HCT116 (cell line): ENCODE measurements at regions not wholly inside any gene's neighbourhood (a gene's known extent, or its start where the extent isn't known, plus 50 kb on each side); places are given as distances from the start of the nearest gene placed in this dataset.

Experiments used
- ATAC-seq: fragments of 200-7000 bp; cut with Tn5 transposase; 2 replicates; pipeline ENCODE4 v1.9.1; 2020; ENCODE audit warnings: mild to moderate bottlenecking, moderate library complexity
- BruUV-seq: library from RNA; stranded (reverse); fragments of 400-500 nt; replicated peaks from 2 replicates; lab custom pipeline; 2021; lab: Mats Ljungman, UMichigan
- CTCF ChIA-PET: fragments of 300-600 bp; sonication (Branson Sonifier 250); formaldehyde crosslinking; loops from one replicate; lab custom pipeline; 2021; ENCODE audit warnings: antibody characterized with exemption; lab: Charles Lee
- POLR2A ChIA-PET: fragments of 300-600, 350-600 bp; sonication (Branson Sonifier 250); formaldehyde crosslinking; loops from one replicate; lab custom pipeline; 2021; ENCODE audit warnings: antibody characterized with exemption; lab: Charles Lee
- RAD21 ChIA-PET, 2 experiments: fragments of 300-600 bp; sonication (Branson Sonifier 250); formaldehyde crosslinking; loops; one replicate each; lab custom pipeline; 2023; ENCODE audit warnings: low total read pairs in 2 of 2; ENCODE audit not compliant: uncharacterized antibody in 2 of 2, unreplicated experiment in 2 of 2, low non-redundant PET in 1 of 2; lab: Charles Lee
- DNase-seq: peaks from one replicate; pipeline ENCODE4 v3.0.0-alpha.2; 2010; ENCODE audit warnings: low read depth, low spot score
- H2AFZ ChIP-seq: fragments of 200-600 bp; shearing (Covaris generic), sonication (generic); 2 replicates; pipeline ENCODE4 v1.6.1; 2017; ENCODE audit warnings: low read depth, mixed run types, mixed read lengths, antibody characterized with exemption, low read length; ENCODE audit not compliant: poor library complexity, severe bottlenecking
- H3K27ac ChIP-seq: 2 replicates; pipeline ENCODE4 v1.5.1; 2012; ENCODE audit warnings: low read depth, low read length
- H3K27me3 ChIP-seq: fragments of 200-600 bp; sonication (generic); 2 replicates; pipeline ENCODE4 v1.6.1; 2016; ENCODE audit warnings: mixed run types, low read length, mixed read lengths; ENCODE audit not compliant: insufficient read depth
- H3K36me3 ChIP-seq, 2 experiments: fragments of 200-500 bp in 1 of 2; fragments of 200-600 bp in 1 of 2; sonication (Bioruptor generic) in 1 of 2; sonication (generic) in 1 of 2; 2 replicates each; pipeline versions ENCODE4 v1.5.1 to v1.6.1; 2014 to 2016; ENCODE audit warnings: low read length in 2 of 2, inconsistent platforms in 1 of 2, mixed read lengths in 1 of 2, mixed run types in 1 of 2; ENCODE audit not compliant: insufficient read depth in 2 of 2, control insufficient read depth in 1 of 2
- H3K4me1 ChIP-seq, 2 experiments: fragments of 200-600 bp in 1 of 2; sonication (generic) in 1 of 2; 2 replicates each; pipeline versions ENCODE4 v1.5.1 to v1.6.1; 2012 to 2017; ENCODE audit warnings: low read length in 2 of 2, inconsistent platforms in 1 of 2, mild to moderate bottlenecking in 1 of 2, mixed read lengths in 1 of 2, mixed run types in 1 of 2, moderate library complexity in 1 of 2; ENCODE audit not compliant: insufficient read depth in 2 of 2, control insufficient read depth in 1 of 2
- H3K4me2 ChIP-seq: fragments of 200-600 bp; sonication (generic); 2 replicates; pipeline ENCODE4 v1.6.1; 2017; ENCODE audit warnings: mixed run types, low read length, mixed read lengths
- H3K4me3 ChIP-seq, 2 experiments: fragments of 200-600 bp in 1 of 2; sonication (generic) in 1 of 2; replicated peaks in 1 of 2; 2 replicates each; pipeline ENCODE4 v1.5.1; 2011 to 2016; ENCODE audit warnings: low read length in 2 of 2, control low read depth in 1 of 2, low read depth in 1 of 2, mild to moderate bottlenecking in 1 of 2, mixed read lengths in 1 of 2, mixed run types in 1 of 2
- H3K79me2 ChIP-seq: fragments of 200-600 bp; sonication (generic); 2 replicates; pipeline ENCODE4 v1.6.1; 2017; ENCODE audit warnings: mild to moderate bottlenecking, mixed run types, low read length, moderate library complexity, mixed read lengths; ENCODE audit not compliant: insufficient read depth
- H3K9ac ChIP-seq: fragments of 200-600 bp; sonication (generic); 2 replicates; pipeline ENCODE4 v1.6.1; 2016; ENCODE audit warnings: low read length, mixed read lengths
- H3K9me2 ChIP-seq: fragments of 200-600 bp; sonication (generic), shearing (Covaris generic); 2 replicates; pipeline ENCODE4 v1.6.1; 2017; ENCODE audit warnings: mixed run types, mild to moderate bottlenecking, moderate library complexity; ENCODE audit not compliant: insufficient read depth
- H3K9me3 ChIP-seq, 2 experiments: fragments of 200-500 bp in 1 of 2; fragments of 200-600 bp in 1 of 2; sonication (Bioruptor generic) in 1 of 2; sonication (generic) in 1 of 2; 2 replicates each; pipeline ENCODE4 v1.6.1; 2014 to 2017; ENCODE audit warnings: low read length in 2 of 2, mixed read lengths in 2 of 2, inconsistent platforms in 1 of 2, low read depth in 1 of 2, mild to moderate bottlenecking in 1 of 2, mixed run types in 1 of 2, moderate library complexity in 1 of 2; ENCODE audit not compliant: control insufficient read depth in 1 of 2, insufficient read depth in 1 of 2
- H4K20me1 ChIP-seq: fragments of 200-600 bp; sonication (generic), shearing (Covaris generic); 2 replicates; pipeline ENCODE4 v1.6.1; 2017; ENCODE audit warnings: mixed run types, mild to moderate bottlenecking, moderate library complexity; ENCODE audit not compliant: insufficient read depth
- CBX3 ChIP-seq: IDR thresholded peaks from 2 replicates; pipeline ENCODE4 v1.6.1; 2012; ENCODE audit warnings: low read depth
- EGR1 ChIP-seq: IDR thresholded peaks from 2 replicates; pipeline ENCODE4 v1.6.1; 2012; ENCODE audit warnings: low read depth
- EZH2 ChIP-seq: fragments of 200-600 bp; sonication (generic); IDR thresholded peaks from 2 replicates; pipeline ENCODE4 v1.6.1; 2017; ENCODE audit warnings: antibody characterized with exemption, mixed run types
- EZH2phosphoT487 ChIP-seq: fragments of 200-600 bp; IDR thresholded peaks from 2 replicates; pipeline ENCODE4 v1.6.1; 2018; ENCODE audit warnings: antibody characterized with exemption, borderline replicate concordance
- FOSL1 ChIP-seq: IDR thresholded peaks from 2 replicates; pipeline ENCODE4 v1.6.1; 2012; ENCODE audit warnings: low read depth
- JUND ChIP-seq: IDR thresholded peaks from 2 replicates; pipeline ENCODE4 v1.6.1; 2012
- POLR2A ChIP-seq: IDR thresholded peaks from 2 replicates; pipeline ENCODE4 v1.7.0; 2011; ENCODE audit warnings: borderline replicate concordance; ENCODE audit not compliant: insufficient read depth, insufficient read length; ENCODE audit errors: extremely low read depth
- SP1 ChIP-seq: IDR thresholded peaks from 2 replicates; pipeline ENCODE4 v1.6.1; 2012; ENCODE audit warnings: low read depth
- SRF ChIP-seq: IDR thresholded peaks from 2 replicates; pipeline ENCODE4 v1.6.1; 2012; ENCODE audit warnings: low read depth
- TCF7L2 ChIP-seq: IDR thresholded peaks from 2 replicates; pipeline ENCODE4 v1.7.0; 2011; ENCODE audit warnings: borderline replicate concordance, inconsistent platforms; ENCODE audit not compliant: insufficient read depth, insufficient read length; ENCODE audit errors: extremely low read depth
- YY1 ChIP-seq: IDR thresholded peaks from 2 replicates; pipeline ENCODE4 v1.6.1; 2011; ENCODE audit warnings: low read length, low read depth, moderate library complexity, mild to moderate bottlenecking; ENCODE audit not compliant: insufficient replicate concordance; ENCODE audit errors: extremely low read depth
- ZFX ChIP-seq: fragments of 450-650 bp; IDR thresholded peaks from 2 replicates; pipeline ENCODE4 v1.6.1; 2017
- ZNF274 ChIP-seq: fragments of 200-500 bp; sonication (Bioruptor generic); IDR thresholded peaks from 2 replicates; pipeline ENCODE4 v1.6.1; 2014; ENCODE audit warnings: mild to moderate bottlenecking, low read depth, low read length, inconsistent platforms
- intact Hi-C: fragments of 100-400 bp; cut with micrococcal nuclease; formaldehyde crosslinking; loops from 2 replicates; pipeline ENCODE4 v1.10.0; 2022
- TF ChIP-seq, protein P1 (sequence below): IDR thresholded peaks from 2 replicates; pipeline ENCODE4 v1.6.1; 2011; ENCODE audit warnings: mild to moderate bottlenecking, low read length, moderate library complexity; ENCODE audit not compliant: insufficient replicate concordance; ENCODE audit errors: extremely low read depth
- TF ChIP-seq, protein P2 (sequence below): IDR thresholded peaks from 2 replicates; pipeline ENCODE4 v1.6.1; 2012; ENCODE audit warnings: low read depth
- TF ChIP-seq, protein P3 (sequence below): IDR thresholded peaks from 2 replicates; pipeline ENCODE4 v1.6.1; 2012
- TF ChIP-seq, protein P4 (sequence below), 3 experiments: fragments of 200-600 bp in 1 of 3; sonication (generic) in 1 of 3; IDR thresholded peaks in 2 of 3; conservative IDR thresholded peaks in 1 of 3; 2 replicates each; pipeline ENCODE4 v1.5.1; 2012 to 2017; ENCODE audit warnings: low read depth in 2 of 3, low read length in 2 of 3, antibody characterized with exemption in 1 of 3, borderline replicate concordance in 1 of 3, control low read depth in 1 of 3, mild to moderate bottlenecking in 1 of 3, mixed read lengths in 1 of 3, mixed run types in 1 of 3, moderate library complexity in 1 of 3; ENCODE audit not compliant: insufficient read depth in 1 of 3

DNA sequence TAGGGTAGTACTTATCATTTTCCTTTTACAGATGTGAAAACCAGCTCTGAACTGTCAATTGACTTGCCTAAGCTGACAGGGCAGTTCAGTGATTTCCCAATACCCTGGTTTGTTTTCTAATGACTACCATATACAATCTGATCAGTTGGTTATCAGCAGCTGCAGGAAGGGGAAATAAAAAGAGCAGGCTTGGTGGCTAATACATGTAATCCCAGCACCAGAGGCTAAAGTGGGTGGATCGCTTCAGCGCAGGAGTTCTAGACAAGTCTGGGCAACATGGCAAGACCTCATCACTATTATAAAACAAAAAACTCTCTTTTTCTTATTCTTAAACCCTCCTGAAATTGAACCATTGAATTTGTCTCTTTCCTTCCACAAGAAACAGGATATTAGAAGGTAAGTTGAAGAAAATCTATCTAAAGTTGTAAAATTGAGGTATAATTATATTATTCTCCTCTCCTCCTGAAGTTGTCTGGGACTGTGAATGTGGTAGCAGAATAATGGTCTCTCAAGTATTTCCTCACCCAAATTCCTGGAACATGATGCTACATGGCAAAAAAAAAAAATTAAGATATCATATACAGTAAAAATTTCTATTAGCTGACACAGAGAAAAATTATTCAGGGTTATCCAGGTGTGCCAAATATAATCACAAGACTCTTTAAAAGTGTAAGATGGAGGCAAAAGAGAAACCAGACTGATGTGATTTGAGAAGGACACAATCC, 1441.6 kb downstream of the SUCLG1 start:
- ChIA-PET POLR2A (no interaction called here), CTCF (no interaction called here), RAD21 (no interaction called here)
- H3K79me2 ChIP-seq: no peaks in the 10 kb centered on the region
- H3K4me3 ChIP-seq: no peak overlapping the region
- H3K4me1 ChIP-seq: no peaks in the 10 kb centered on the region
- H3K9ac ChIP-seq: no peak overlapping the region
- H3K9me3 ChIP-seq: no peaks in the 10 kb centered on the region
- H2AFZ ChIP-seq: no peak overlapping the region
- BruUV-seq: no TSS peak
- no peaks in the 10 kb centered on the region for H3K36me3 ChIP-seq
- no peaks in the 10 kb centered on the region for H4K20me1 ChIP-seq
- no peak overlapping the region for H3K4me2 ChIP-seq
- intact Hi-C loops: no loop called here
- ATAC-seq (no peak), DNase-seq (no peak)
- TF ChIP-seq SP1 (no peak), POLR2A (no peak), EGR1 (no peak), ZNF274 (no peak), YY1 (no peak), CBX3 (no peak), EZH2 (no peak), ZFX (no peak), FOSL1 (no peak), TCF7L2 (no peak), SRF (no peak), EZH2phosphoT487 (no peak), JUND (no peak)
- TF ChIP-seq, protein P1, sequence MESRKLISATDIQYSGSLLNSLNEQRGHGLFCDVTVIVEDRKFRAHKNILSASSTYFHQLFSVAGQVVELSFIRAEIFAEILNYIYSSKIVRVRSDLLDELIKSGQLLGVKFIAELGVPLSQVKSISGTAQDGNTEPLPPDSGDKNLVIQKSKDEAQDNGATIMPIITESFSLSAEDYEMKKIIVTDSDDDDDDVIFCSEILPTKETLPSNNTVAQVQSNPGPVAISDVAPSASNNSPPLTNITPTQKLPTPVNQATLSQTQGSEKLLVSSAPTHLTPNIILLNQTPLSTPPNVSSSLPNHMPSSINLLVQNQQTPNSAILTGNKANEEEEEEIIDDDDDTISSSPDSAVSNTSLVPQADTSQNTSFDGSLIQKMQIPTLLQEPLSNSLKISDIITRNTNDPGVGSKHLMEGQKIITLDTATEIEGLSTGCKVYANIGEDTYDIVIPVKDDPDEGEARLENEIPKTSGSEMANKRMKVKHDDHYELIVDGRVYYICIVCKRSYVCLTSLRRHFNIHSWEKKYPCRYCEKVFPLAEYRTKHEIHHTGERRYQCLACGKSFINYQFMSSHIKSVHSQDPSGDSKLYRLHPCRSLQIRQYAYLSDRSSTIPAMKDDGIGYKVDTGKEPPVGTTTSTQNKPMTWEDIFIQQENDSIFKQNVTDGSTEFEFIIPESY: no peak
- TF ChIP-seq, protein P2, sequence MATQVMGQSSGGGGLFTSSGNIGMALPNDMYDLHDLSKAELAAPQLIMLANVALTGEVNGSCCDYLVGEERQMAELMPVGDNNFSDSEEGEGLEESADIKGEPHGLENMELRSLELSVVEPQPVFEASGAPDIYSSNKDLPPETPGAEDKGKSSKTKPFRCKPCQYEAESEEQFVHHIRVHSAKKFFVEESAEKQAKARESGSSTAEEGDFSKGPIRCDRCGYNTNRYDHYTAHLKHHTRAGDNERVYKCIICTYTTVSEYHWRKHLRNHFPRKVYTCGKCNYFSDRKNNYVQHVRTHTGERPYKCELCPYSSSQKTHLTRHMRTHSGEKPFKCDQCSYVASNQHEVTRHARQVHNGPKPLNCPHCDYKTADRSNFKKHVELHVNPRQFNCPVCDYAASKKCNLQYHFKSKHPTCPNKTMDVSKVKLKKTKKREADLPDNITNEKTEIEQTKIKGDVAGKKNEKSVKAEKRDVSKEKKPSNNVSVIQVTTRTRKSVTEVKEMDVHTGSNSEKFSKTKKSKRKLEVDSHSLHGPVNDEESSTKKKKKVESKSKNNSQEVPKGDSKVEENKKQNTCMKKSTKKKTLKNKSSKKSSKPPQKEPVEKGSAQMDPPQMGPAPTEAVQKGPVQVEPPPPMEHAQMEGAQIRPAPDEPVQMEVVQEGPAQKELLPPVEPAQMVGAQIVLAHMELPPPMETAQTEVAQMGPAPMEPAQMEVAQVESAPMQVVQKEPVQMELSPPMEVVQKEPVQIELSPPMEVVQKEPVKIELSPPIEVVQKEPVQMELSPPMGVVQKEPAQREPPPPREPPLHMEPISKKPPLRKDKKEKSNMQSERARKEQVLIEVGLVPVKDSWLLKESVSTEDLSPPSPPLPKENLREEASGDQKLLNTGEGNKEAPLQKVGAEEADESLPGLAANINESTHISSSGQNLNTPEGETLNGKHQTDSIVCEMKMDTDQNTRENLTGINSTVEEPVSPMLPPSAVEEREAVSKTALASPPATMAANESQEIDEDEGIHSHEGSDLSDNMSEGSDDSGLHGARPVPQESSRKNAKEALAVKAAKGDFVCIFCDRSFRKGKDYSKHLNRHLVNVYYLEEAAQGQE: no peak
- TF ChIP-seq, protein P3, sequence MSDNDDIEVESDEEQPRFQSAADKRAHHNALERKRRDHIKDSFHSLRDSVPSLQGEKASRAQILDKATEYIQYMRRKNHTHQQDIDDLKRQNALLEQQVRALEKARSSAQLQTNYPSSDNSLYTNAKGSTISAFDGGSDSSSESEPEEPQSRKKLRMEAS: no peak
- TF ChIP-seq, protein P4, sequence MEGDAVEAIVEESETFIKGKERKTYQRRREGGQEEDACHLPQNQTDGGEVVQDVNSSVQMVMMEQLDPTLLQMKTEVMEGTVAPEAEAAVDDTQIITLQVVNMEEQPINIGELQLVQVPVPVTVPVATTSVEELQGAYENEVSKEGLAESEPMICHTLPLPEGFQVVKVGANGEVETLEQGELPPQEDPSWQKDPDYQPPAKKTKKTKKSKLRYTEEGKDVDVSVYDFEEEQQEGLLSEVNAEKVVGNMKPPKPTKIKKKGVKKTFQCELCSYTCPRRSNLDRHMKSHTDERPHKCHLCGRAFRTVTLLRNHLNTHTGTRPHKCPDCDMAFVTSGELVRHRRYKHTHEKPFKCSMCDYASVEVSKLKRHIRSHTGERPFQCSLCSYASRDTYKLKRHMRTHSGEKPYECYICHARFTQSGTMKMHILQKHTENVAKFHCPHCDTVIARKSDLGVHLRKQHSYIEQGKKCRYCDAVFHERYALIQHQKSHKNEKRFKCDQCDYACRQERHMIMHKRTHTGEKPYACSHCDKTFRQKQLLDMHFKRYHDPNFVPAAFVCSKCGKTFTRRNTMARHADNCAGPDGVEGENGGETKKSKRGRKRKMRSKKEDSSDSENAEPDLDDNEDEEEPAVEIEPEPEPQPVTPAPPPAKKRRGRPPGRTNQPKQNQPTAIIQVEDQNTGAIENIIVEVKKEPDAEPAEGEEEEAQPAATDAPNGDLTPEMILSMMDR (IDR thresholded peaks at IDR 0.05 in 2 of 3, conservative IDR thresholded peaks at IDR 0.05 in 1 of 3; ENCODE audit: borderline replicate concordance in 1 of 3, insufficient read depth in 1 of 3, low read depth in 2 of 3, low read length in 2 of 3): no peak
- H3K27me3 ChIP-seq: no peaks in the 10 kb centered on the region
- no peaks in the 10 kb centered on the region for H3K9me2 ChIP-seq
- H3K27ac ChIP-seq: no peak overlapping the region
